ENCODE measurements at regions not wholly inside any gene's neighbourhood (a gene's known extent, or its start where the extent isn't known, plus 50 kb on each side); places are given as distances from the start of the nearest gene placed in this dataset.

DNA sequence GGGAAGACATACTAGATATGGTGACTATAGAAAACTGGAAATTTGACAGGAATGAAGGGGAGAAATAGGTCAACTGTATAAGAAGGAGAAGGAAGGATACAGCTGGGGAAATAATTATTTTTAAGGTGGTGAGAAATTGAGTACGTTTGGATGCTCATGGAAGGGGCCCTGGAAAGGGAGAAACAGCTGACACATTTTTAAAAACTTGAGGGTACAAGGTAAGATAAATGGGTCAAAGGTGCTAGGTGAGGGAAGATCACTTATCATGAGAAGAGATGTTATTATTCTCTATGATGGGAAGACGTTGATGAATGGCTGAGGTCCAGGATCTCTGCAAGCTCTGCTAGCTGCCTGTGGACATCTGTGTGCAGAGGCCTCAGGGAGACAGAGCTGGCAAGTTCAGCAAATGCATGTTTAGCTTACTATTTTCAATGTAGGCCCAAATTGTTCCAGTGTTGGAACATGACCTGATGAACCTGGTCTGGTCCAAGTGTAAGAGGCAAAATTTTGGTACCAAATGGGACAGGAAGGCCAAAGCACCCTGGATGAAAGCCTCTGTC is 181.7 kb downstream of the MTRR start:
- Mint-ChIP-seq H3K36me3 (no peaks in the 10 kb centered on the region), H3K27me3 (no peaks in the 10 kb centered on the region), H3K9me3 (peaks cover 0 to 10% (median 5%) of the 10 kb centered on the region in 8 donors), H3K27ac (no peak overlapping the region), H3K4me3 (no peak overlapping the region), H3K4me1 (no peaks in the 10 kb centered on the region)
- no peak overlapping the region for H3K4me3 ChIP-seq (ENCODE audit: low read length in 2 of 2)
- no peak for DNase-seq
- no peaks in the 10 kb centered on the region for H3K36me3 ChIP-seq (ENCODE audit: insufficient read depth, low read length)
- no peaks in the 10 kb centered on the region for H3K4me1 ChIP-seq (ENCODE audit: insufficient read depth, low read length)
- CTCF ChIA-PET (ENCODE audit: partially characterized antibody): no interaction called here
- intact Hi-C loops (cut with micrococcal nuclease): no loop called here
- no peaks in the 10 kb centered on the region for H3K27me3 ChIP-seq (ENCODE audit: insufficient read depth, low read length)
- no peak overlapping the region for H3K27ac ChIP-seq (ENCODE audit: low read depth, low read length)
- H3K9me3 ChIP-seq (ENCODE audit: control insufficient read depth in 1 of 2, low read length in 2 of 2): no peaks in the 10 kb centered on the region
- POLR2A ChIA-PET (ENCODE audit: partially characterized antibody): no interaction called here

DNA sequence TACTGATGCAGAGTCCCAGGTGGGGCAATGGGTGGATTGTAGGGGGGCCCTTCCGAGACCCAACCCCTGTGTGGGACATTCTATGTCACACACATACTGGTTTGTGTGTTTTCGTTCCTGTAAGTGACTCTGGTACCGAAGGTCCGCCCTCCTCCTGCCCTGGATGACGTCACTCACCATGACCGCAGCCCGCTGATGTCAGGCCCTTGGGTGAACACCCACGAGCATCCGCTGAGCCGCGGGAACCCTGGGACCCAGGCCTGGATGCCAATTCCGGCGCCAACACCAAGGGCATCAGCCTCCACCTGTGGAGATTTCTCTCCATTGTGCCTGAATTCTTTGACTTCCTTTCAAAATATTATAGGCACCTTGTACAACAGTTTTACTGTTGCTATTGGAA is 184.3 kb downstream of the MTRR start:
- POLR2A ChIA-PET (ENCODE audit: partially characterized antibody): no interaction called here
- Histone ChIP-seq H3K36me3 (ENCODE audit: insufficient read depth, low read length) (no peaks in the 10 kb centered on the region), H3K27ac (ENCODE audit: low read depth, low read length) (no peak overlapping the region), H3K9me3 (ENCODE audit: control insufficient read depth in 1 of 2, low read length in 2 of 2) (no peaks in the 10 kb centered on the region), H3K27me3 (ENCODE audit: insufficient read depth, low read length) (no peaks in the 10 kb centered on the region), H3K4me1 (ENCODE audit: insufficient read depth, low read length) (no peaks in the 10 kb centered on the region), H3K4me3 (ENCODE audit: low read length in 2 of 2) (no peak overlapping the region)
- H3K9me3 Mint-ChIP-seq: peaks cover 0 to 8% (median 4%) of the 10 kb centered on the region in 8 donors
- CTCF ChIA-PET (ENCODE audit: partially characterized antibody): no interaction called here
- intact Hi-C loops (cut with micrococcal nuclease): no loop called here
- H3K36me3 Mint-ChIP-seq: no peaks in the 10 kb centered on the region
- no peak overlapping the region for H3K27ac Mint-ChIP-seq
- H3K4me3 Mint-ChIP-seq: no peak overlapping the region
- no peaks in the 10 kb centered on the region for H3K27me3 Mint-ChIP-seq
- H3K4me1 Mint-ChIP-seq: no peaks in the 10 kb centered on the region
- DNase-seq: no peak

DNA sequence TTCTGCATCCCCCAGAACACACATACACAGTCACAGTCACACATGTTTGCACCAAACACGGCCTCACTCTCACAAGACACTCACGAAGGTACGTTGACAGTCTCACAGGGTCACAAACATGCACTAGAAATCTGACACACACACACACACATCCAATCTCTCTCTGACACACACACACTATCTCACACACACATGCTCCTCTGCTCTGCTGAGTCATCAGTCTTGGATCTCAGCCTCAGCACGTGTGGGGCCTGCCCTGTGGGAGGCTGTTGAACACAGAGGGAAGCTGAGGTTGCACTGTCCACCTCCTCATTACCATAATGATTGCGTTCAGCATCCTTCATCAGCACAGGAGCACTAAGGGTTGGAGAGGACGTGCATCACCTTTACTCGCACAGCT is 188.8 kb downstream of the MTRR start:
- no peak overlapping the region for H3K27ac ChIP-seq (ENCODE audit: low read depth, low read length)
- no peaks in the 10 kb centered on the region for H3K36me3 ChIP-seq (ENCODE audit: insufficient read depth, low read length)
- H3K27me3 ChIP-seq (ENCODE audit: insufficient read depth, low read length): no peaks in the 10 kb centered on the region
- H3K4me1 ChIP-seq (ENCODE audit: insufficient read depth, low read length): no peaks in the 10 kb centered on the region
- Mint-ChIP-seq H3K9me3 (peaks cover 0 to 3% (median 0%) of the 10 kb centered on the region in 8 donors), H3K4me3 (no peak overlapping the region), H3K4me1 (no peaks in the 10 kb centered on the region), H3K36me3 (no peaks in the 10 kb centered on the region), H3K27me3 (peaks cover 0 to 6% of the 10 kb centered on the region in 2 donors), H3K27ac (peak overlapping the region in 1 of 7 donors; percentile 25)
- CTCF ChIA-PET (ENCODE audit: partially characterized antibody): no interaction called here
- H3K9me3 ChIP-seq (ENCODE audit: control insufficient read depth in 1 of 2, low read length in 2 of 2): no peaks in the 10 kb centered on the region
- POLR2A ChIA-PET (ENCODE audit: partially characterized antibody): no interaction called here
- DNase-seq: no peak
- no peak overlapping the region for H3K4me3 ChIP-seq (ENCODE audit: low read length in 2 of 2)
- intact Hi-C loops (cut with micrococcal nuclease): no loop called here

DNA sequence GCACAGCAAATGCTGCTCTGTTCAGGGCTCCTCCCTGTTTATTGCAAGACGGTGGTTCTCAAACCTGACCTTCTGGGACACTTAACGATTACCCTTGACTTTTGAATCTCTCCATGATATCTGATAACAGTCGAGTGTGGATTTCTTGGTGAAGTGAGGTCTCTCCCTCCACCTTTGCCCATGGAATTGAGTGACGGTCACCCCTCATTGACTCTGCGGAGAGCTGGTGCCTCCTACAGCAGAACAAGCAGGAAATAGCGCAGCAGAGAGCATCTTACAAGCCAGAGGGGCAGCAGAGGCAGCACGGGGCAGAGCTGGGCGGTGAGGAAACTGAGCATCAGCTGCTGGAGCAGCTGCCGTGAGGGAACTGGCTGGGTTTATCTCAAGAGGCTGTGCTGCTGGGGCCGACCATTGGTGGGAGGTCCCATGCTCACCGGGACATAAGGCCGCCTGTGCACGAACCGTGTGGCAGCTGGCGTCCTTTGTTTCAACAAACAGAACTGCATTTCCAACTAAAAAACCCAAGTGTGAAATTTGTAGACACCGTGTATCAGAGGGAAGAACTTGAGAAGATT is 189.8 kb downstream of the MTRR start:
- H3K9me3 ChIP-seq (ENCODE audit: control insufficient read depth in 1 of 2, low read length in 2 of 2): no peaks in the 10 kb centered on the region
- ChIA-PET POLR2A (ENCODE audit: partially characterized antibody) (no interaction called here), CTCF (ENCODE audit: partially characterized antibody) (no interaction called here)
- no peaks in the 10 kb centered on the region for H3K36me3 ChIP-seq (ENCODE audit: insufficient read depth, low read length)
- H3K36me3 Mint-ChIP-seq: no peaks in the 10 kb centered on the region
- H3K4me1 ChIP-seq (ENCODE audit: insufficient read depth, low read length): no peaks in the 10 kb centered on the region
- H3K27ac ChIP-seq (ENCODE audit: low read depth, low read length): no peak overlapping the region
- peaks cover 0 to 3% (median 0%) of the 10 kb centered on the region in 8 donors for H3K9me3 Mint-ChIP-seq
- no peak overlapping the region for H3K27ac Mint-ChIP-seq
- H3K27me3 ChIP-seq (ENCODE audit: insufficient read depth, low read length): no peaks in the 10 kb centered on the region
- no peak overlapping the region for H3K4me3 ChIP-seq (ENCODE audit: low read length in 2 of 2)
- peaks cover 0 to 6% of the 10 kb centered on the region in 2 donors for H3K27me3 Mint-ChIP-seq
- intact Hi-C loops (cut with micrococcal nuclease): no loop called here
- no peak overlapping the region for H3K4me3 Mint-ChIP-seq
- no peaks in the 10 kb centered on the region for H3K4me1 Mint-ChIP-seq
- DNase-seq: no peak

DNA sequence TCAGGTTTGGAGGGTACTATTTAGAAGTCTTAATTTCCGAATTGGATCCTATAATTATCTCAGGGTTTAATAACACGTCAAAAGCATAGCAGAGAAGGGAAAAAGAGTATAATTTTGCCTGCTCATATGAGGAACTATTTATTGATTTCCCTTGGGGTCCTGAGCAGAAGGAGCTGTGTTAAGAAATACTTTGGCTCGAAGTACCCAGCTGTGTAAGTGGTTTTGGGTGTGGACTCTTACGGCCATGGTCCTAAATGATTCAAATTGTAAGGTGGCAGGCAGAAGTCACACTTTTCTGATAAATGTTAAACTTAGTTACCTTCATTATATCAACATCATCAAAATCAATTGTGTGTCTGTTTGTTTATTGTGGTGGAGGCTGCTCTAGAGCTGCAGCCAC is 190.4 kb downstream of the MTRR start:
- intact Hi-C loops (cut with micrococcal nuclease): no loop called here
- Histone ChIP-seq H3K27ac (ENCODE audit: low read depth, low read length) (no peak overlapping the region), H3K9me3 (ENCODE audit: control insufficient read depth in 1 of 2, low read length in 2 of 2) (no peaks in the 10 kb centered on the region), H3K4me1 (ENCODE audit: insufficient read depth, low read length) (no peaks in the 10 kb centered on the region), H3K4me3 (ENCODE audit: low read length in 2 of 2) (no peak overlapping the region), H3K27me3 (ENCODE audit: insufficient read depth, low read length) (no peaks in the 10 kb centered on the region), H3K36me3 (ENCODE audit: insufficient read depth, low read length) (no peaks in the 10 kb centered on the region)
- Mint-ChIP-seq H3K4me3 (no peak overlapping the region), H3K27me3 (peaks cover 0 to 6% of the 10 kb centered on the region in 2 donors), H3K4me1 (no peaks in the 10 kb centered on the region), H3K36me3 (no peaks in the 10 kb centered on the region), H3K27ac (no peak overlapping the region), H3K9me3 (peaks cover 0 to 3% (median 0%) of the 10 kb centered on the region in 8 donors)
- ChIA-PET POLR2A (ENCODE audit: partially characterized antibody) (no interaction called here), CTCF (ENCODE audit: partially characterized antibody) (no interaction called here)
- no peak for DNase-seq

DNA sequence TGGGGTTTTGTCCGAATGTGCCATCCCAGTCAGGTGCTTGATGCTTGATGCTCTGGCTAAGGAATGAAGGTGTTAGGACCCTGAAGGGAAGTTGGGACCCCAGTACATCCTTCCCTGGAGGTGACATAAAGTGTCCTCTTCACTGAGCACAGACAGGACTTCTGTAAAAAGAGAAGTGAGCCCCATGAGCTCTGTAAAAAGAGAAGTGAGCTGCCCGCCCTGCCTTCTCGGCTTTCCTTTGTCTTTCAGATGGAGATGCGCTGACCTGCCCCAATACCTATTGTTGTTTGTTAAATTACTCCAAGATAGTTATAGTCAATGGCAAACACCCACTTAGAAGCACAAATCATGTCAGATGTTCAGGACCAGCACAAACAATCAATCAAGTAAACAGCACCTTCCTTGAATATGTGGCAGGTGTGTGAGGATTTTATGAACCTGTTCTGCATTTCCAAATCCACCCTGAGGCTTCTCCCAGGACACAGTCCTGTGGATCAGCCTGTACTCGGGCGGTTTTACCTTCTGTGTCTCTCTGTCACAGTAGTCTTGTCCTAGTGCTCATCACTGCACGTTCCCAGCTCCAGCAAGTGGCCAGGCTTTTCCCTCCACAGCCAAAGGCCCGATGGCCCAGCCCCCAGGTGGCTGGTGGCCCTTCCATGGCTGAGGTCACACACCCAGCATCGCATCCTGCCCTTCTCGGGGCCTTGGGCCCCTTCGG is 191.4 kb downstream of the MTRR start:
- no peak for DNase-seq
- Mint-ChIP-seq H3K9me3 (peaks cover 0 to 3% (median 0%) of the 10 kb centered on the region in 8 donors), H3K36me3 (no peaks in the 10 kb centered on the region), H3K4me1 (no peaks in the 10 kb centered on the region), H3K4me3 (no peak overlapping the region), H3K27me3 (peaks cover 0 to 6% of the 10 kb centered on the region in 2 donors), H3K27ac (no peak overlapping the region)
- intact Hi-C loops (cut with micrococcal nuclease): no loop called here
- H3K4me3 ChIP-seq (ENCODE audit: low read length in 2 of 2): no peak overlapping the region
- H3K9me3 ChIP-seq (ENCODE audit: control insufficient read depth in 1 of 2, low read length in 2 of 2): no peaks in the 10 kb centered on the region
- H3K36me3 ChIP-seq (ENCODE audit: insufficient read depth, low read length): no peaks in the 10 kb centered on the region
- no peak overlapping the region for H3K27ac ChIP-seq (ENCODE audit: low read depth, low read length)
- ChIA-PET CTCF (ENCODE audit: partially characterized antibody) (no interaction called here), POLR2A (ENCODE audit: partially characterized antibody) (no interaction called here)
- no peaks in the 10 kb centered on the region for H3K27me3 ChIP-seq (ENCODE audit: insufficient read depth, low read length)
- no peaks in the 10 kb centered on the region for H3K4me1 ChIP-seq (ENCODE audit: insufficient read depth, low read length)

DNA sequence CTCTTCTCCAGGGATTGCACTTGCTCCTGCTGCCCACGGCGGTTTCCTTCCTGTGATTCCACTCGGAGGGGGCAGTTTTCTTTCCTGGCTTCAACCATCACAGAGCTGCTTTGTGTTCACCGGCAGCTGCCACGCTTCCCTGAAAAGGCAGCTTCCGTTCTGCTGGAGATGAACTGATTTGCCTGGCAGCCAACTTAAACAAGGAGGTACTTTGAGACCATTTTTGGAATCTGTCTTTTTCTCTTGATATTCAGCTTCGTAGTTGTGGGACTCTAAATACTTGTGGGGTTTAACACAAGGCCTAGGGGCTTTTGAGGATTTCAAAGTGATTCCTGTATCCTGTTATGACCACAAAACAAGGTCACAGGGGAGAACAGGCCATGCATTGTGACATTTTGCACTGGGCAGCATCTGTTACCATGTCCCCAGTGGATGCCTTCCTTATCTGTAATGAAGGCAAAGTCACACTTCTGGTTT is 192.0 kb downstream of the MTRR start:
- no peak overlapping the region for H3K27ac ChIP-seq (ENCODE audit: low read depth, low read length)
- no peak overlapping the region for H3K4me3 ChIP-seq (ENCODE audit: low read length in 2 of 2)
- H3K27ac Mint-ChIP-seq: no peak overlapping the region

More for the DNA sequence above, 192.0 kb downstream of the MTRR start:
- no peak for DNase-seq
- ChIA-PET CTCF (ENCODE audit: partially characterized antibody) (no interaction called here), POLR2A (ENCODE audit: partially characterized antibody) (no interaction called here)
- Histone ChIP-seq H3K9me3 (ENCODE audit: control insufficient read depth in 1 of 2, low read length in 2 of 2) (no peaks in the 10 kb centered on the region), H3K27me3 (ENCODE audit: insufficient read depth, low read length) (no peaks in the 10 kb centered on the region), H3K4me1 (ENCODE audit: insufficient read depth, low read length) (no peaks in the 10 kb centered on the region), H3K36me3 (ENCODE audit: insufficient read depth, low read length) (no peaks in the 10 kb centered on the region)
- Mint-ChIP-seq H3K36me3 (no peaks in the 10 kb centered on the region), H3K27me3 (peaks cover 0 to 6% of the 10 kb centered on the region in 2 donors), H3K4me1 (no peaks in the 10 kb centered on the region), H3K4me3 (no peak overlapping the region), H3K9me3 (peaks cover 0 to 3% (median 0%) of the 10 kb centered on the region in 8 donors)
- intact Hi-C loops (cut with micrococcal nuclease): no loop called here

All from CD4-positive, alpha-beta memory T cell (primary cell).